DMS53 treated with DMSO at 0.1 percent for 48 hours (cell line): ENCODE measurements at regions not wholly inside any gene's neighbourhood (a gene's known extent, or its start where the extent isn't known, plus 50 kb on each side); places are given as distances from the start of the nearest gene placed in this dataset.
"Not testable (repeated sequence)": the region's sequence is repeated elsewhere in the genome, so short reads cannot be mapped to it uniquely, and the experiment has no call there.

Experiments
- DNase-seq: peaks from one replicate; lab custom pipeline; 2025; ENCODE audit not compliant: unreplicated experiment; lab: John Stamatoyannopoulos, UW

DNA sequence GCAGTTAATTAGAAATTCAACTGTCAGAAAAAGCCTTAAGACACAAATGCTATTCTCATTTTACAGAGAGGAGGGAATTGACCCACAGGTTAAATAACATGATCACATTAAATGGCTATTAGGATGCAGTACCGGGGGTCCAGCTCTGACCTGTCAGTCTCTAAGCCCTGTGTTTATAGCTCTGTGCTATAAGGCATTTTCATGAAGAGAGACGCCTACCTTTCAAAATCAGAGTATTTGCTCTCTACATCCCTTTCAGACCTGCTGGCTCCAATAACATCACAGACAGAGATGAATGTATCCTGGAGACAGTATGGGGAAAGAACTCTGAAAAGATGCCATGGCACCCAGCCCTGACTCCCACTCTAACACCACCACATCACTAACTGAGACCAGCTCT, 189.9 kb upstream of the PRSS58 start:
- DNase-seq = no peak

DNA sequence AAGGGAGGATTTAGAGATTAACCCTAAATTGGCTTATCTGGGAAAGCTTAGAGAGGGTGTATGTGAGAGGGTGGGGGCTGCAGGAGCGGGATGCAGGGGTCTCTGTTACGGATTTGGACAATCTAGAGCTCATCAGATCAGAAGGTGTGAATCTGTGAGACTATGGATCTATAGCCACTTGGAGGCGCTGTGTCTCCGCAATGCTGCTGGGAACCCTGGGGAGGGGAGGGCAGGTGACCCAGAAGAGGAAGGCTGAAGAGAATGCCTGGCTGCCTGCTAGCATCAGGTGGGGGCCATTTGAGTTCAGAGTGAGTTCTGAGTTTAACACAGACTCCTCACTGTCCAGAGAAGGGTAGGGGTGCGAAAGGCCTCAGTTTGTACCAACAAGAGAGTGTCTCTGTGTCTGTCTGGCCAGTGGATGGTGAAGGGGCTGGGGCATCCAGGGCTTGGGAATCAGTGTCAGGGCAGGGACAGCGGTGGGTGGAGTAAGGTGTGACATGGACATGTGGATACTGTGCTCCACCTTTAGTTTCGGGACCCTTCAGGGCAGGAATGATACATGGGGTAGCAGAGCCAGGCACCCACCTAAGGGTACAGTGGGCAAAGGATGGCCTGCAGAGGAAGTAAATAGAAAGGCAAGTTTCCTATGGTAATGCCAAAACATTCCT, 187.3 kb upstream of the PRSS58 start:
- no peak for DNase-seq

DNA sequence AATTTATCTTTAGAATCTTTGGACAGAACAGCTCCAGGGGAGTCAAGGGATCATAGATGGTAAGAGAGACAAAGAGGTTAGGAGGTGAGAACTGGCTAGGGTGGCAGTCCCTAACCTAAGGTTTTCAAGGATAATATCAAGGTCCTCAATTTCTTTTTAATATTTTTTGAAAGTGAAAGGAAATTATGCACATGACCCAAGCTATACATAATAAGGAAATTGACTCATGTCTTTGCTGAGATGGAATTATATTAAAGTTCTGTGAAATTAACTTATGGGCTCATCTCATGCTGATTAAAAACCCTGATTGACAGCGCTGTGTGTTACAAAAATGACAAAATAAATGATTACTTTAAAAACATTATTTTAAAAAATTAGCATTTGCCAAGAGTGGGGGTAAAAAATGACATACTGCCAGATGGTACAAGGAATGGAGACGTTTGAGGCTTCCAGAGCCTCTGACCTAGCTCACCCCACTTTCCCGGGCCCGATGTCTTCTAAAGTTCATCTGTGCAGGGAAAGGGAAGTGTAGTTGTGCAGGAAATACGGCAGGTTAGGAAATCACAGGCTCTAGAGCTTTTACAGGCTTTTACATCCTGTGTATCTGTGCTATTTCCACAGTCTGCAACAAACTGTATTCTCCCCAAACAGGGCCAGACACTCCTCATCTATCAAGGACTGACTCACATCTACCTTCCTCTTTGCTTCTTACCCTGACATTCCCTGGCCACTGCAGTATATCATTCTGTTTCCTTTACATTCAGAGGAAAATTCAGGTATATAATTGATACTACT, 185.6 kb upstream of the PRSS58 start:
- DNase-seq = no peak

DNA sequence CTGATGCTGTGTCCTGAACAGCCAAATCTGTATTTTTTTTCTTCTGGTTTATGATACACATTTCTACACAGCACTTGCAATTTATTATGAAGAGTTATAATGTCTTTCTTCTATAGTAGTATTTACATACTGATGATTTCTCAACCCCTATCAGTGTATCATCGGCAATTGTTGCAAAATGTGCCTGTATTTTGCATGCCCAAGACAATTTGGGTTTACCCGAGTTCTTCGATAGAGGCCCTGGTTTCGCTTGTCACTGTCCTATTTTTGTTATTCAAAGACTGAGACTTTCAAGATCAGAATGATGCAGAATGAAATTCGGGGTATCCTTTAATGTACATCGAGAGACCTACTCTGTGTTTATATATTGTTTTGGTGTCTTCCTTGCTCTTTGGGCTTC, 184.5 kb upstream of the PRSS58 start:
- no peak for DNase-seq

DNA sequence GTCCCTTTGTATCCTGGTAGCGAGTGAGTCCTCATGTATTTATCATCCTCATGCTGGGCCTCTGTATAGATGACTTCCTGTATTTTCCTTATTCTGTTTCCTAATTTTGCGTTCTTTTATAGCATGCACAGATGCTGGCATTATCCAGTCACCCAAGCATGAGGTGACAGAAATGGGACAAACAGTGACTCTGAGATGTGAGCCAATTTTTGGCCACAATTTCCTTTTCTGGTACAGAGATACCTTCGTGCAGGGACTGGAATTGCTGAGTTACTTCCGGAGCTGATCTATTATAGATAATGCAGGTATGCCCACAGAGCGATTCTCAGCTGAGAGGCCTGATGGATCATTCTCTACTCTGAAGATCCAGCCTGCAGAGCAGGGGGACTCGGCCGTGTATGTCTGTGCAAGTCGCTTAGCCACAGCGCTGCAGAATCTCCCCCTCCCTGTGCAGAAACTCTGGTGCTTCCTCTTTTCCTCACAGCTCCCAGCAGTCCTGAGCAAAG, 183.1 kb upstream of the PRSS58 start:
- DNase-seq = no peak

DNA sequence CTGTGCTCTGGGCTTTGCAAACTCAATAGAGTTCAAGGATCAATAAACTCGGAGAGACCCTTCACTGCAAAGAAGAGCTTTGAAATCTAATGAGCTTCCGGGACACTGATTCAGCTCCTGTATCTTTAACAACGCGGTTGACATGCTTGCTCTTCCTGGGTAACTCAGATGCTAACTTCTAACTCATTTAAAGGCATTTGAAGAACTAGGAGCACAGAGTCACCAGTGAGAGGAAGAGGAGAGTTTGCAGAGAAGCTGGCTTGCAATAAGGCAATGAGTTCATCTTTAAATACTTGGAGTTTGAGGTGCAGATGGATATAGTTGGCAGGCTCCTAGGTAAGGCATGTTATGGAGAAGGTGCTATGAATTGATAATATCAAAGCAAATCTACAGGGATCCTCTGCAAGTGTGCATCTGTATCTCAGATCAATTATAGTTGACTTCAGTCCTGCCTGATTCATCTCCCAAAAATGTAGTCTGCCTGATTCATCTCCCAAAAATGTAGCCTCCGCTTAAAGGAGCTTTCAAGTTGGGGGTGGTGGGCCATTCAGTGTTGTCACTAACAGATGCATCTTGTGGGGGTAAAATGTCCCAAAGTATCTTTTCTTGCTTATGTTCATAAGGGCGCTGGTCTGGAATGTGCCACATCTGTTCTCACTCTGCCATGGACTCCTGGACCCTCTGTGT, 182.5 kb upstream of the PRSS58 start:
- DNase-seq = no peak

DNA sequence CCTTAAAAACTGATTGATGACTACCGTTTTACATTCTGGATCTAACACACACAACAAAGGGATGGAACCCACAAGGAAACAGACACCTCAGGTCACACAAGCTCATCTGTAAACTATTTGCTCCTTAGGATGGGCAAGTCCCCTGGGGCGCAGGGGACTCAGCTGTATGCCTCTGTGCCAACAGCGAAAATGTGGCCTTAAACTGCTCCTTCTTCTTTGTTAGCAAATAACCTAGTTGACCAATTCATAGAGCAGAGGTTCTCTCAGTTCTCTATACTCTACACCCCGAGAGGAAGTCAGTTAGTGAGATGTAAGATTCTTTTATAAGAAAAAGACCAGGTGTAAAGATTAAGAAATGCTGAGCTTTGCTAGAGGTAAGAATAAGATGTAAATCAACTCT, 181.9 kb upstream of the PRSS58 start:
- DNase-seq = no peak

GRCh38 chr7:142438923-142439515, 181.2 kb upstream of the PRSS58 start:
- DNase-seq = no peak

GRCh38 chr7:142438235-142438922, 180.5 kb upstream of the PRSS58 start:
- no peak for DNase-seq

DNA sequence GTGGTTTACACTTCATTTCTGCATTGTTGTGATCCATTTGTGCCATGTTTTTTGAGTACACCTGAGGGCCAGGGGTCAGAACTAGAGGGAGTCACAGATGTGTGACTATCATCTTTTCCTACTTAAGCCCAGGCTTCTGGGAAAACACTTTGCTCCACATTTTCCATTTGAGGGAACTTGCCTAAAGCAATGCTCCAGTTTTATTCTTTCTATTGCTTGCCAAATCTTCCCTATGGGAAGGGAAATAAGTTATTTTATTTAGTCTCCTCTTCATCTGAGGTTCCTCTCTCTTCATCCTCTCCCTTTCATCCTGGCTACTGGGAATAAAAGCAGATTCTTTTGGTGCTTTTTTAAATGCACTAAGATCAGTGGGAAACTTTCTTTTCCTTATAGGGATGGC, 179.9 kb upstream of the PRSS58 start:
- DNase-seq = no peak

DNA sequence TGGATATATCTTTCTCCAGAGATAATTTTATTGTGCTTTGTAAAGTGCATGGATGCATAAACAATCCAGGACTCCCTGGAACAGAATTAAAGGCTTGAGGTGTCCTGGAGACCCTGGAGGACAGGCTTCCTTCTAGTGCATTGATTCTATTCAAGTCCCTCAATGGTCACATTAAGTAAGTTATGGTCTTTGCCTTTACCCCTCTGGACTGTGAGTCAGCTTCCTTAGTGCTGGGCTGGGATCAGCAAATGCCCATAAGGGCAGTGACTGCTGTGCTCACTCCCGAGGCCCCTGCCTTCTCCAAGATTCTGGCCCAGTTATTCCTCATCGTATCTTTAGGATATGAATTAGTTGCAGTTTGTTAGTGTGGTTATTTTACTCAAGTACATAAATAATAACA, 178.7 kb upstream of the PRSS58 start:
- no peak for DNase-seq

GRCh38 chr7:142435606-142436005, 177.7 kb upstream of the PRSS58 start:
- DNase-seq = not testable (repeated sequence)

DNA sequence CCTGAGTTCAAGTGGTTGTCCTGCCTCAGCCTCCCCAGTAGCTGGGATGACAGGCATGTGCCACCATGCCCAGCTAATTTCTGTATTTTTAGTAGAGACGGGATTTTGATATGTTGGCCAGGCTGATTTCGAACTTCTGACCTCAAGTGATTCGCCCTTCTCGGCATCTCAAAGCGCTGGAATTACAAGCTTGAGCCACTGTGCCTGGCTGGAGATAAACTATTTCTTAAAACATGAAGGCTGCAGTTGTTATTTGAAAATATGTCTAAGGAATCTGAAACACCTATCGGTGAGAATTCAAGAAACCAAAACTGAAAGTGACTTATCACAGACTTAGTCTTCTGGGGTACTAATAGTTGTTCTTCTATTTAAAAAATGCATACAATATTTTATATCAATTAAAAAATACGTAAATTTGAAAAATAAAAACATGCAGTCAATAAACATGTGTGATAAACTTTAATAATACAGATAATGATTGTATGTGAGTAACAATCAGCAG, 176.9 kb upstream of the PRSS58 start:
- no peak for DNase-seq

DNA sequence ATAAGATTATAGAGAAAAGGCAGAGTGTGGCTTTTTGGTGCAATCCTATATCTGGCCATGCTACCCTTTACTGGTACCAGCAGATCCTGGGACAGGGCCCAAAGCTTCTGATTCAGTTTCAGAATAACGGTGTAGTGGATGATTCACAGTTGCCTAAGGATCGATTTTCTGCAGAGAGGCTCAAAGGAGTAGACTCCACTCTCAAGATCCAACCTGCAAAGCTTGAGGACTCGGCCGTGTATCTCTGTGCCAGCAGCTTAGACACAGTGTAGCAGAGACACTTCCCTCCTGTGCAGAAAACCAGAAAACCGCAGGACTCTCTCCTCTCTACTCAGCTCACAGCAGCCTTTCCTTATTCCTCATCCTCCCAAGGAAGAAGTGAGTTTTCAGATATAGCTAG, 176.3 kb upstream of the PRSS58 start:
- not testable (repeated sequence) for DNase-seq

DNA sequence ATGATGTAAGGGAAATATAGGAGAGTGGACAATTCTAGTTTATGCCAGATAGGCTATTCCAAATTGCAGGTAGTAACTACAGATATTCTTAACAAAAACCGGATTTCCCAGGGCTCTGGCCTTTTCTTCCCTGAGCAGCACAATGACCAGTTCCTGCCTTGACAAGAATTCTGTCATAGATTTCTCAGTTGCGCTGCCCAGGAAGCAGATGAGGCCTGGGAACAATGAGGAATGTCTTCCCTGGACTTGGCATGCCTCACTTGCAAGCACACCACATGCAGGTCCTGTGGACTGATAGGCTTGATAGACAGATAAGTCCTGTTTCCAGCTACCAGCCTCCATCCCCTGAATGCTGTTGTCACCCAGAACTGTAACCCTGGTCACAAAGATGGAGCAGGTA, 174.5 kb upstream of the PRSS58 start:
- no peak for DNase-seq

GRCh38 chr7:142431491-142431890, 173.6 kb upstream of the PRSS58 start:
- DNase-seq = no peak

DNA sequence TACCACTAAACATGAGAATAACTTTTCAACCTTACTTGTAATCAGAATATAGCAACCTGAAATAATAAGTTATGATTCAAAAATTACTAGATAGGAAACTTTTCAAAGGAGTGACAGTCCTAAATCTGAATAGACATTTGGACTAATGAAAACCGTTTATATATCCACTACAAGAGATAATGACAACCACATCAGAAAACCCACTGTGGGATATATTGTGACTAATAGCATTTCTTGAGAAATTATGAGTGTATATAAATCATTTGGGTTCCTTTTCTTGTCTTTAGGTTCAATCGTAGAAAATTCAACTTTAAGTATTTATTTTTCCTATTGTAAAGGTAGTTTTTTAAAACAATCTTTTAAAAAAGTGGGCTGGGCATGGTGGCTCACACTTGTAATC, 170.2 kb upstream of the PRSS58 start:
- no peak for DNase-seq

DNA sequence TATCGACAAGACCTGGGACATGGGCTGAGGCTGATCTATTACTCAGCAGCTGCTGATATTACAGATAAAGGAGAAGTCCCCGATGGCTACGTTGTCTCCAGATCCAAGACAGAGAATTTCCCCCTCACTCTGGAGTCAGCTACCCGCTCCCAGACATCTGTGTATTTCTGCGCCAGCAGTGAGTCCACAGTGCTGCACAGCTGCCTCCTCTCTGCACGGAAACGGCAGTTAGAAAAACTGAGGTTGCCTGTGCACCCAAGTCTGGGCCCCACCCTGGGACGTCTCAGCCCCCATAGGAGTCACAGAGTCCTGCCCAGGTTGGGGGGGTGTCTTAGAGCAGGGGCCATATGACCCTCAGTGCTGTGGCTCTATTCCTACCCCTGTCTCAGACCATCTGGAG, 167.4 kb upstream of the PRSS58 start:
- DNase-seq = no peak

DNA sequence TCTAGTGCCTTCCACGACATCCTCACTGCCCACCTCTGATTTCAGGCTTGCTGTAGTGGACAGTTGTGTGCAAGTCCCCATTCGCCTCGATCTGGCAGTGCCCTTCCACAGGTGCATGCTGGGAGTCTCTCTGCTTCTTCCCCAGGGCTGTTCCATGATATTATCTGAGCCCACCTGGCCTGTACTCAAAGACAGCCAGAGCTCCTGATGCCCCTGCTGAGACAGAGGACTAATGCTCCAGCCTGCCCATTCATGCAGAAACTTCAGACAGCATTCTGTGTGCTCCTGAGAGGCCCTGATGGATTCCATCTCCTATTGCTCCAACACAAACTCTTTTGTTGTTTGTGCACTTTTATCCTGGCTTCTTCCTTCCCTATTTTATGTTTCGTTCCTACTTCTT, 164.8 kb upstream of the PRSS58 start:
- DNase-seq = no peak

DNA sequence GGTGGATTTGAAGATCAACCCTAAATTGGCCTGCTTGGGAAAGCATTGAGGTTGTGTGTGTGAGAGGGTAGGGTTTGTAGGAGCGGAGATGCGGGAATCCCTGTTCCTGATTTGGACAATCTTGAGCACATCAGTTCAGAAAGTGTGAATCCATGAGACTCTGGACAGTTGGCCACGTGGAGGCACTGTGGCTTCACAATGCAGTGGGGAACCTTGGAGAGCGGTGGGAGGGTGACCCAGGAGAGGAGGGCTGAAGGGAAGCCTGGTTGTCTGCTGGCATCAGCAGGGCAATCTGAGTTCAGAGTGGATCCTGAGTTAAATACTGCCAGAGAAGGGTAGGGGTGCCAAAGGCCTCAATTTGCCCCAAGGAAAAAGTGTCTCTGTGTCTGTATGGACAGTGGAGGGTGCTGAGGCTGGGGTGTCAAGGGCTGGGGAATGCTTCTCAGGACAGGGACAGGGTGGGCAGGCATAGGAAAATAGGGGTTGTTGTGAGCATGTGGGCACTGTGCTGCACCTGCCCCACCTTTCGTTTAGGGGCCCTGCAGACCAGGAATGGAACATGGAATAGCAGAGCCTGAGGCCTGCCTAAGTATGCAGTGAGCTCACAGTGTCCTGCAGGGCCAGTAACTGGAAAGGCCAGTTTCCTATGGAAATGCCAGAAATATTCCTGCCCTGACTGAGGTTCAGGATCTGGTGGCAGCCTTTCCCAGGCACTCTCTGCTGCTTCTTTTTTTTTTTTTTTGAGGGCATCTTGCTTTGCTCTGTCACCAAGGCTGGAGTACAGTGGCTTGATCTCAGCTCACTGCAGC, 162.9 kb upstream of the PRSS58 start:
- no peak for DNase-seq
